Fibroblast of lung (primary cell): ENCODE measurements at regions not wholly inside any gene's neighbourhood (a gene's known extent, or its start where the extent isn't known, plus 50 kb on each side); places are given as distances from the start of the nearest gene placed in this dataset.

ENCODE experiments used
- CTCF ChIP-seq, 2 donors: IDR thresholded peaks in 1 of 2; conservative IDR thresholded peaks in 1 of 2; 1 replicate in 1 of 2; 2 replicates in 1 of 2; pipeline ENCODE4 v1.5.1; 2011 to 2012; ENCODE audit warnings: low read length in 2 of 2, control low read depth in 1 of 2, inconsistent platforms in 1 of 2, low read depth in 1 of 2, mild to moderate bottlenecking in 1 of 2
- EZH2 ChIP-seq: IDR thresholded peaks from 2 replicates; pipeline ENCODE4 v1.5.1; 2012; ENCODE audit warnings: low read length, control low read depth, mild to moderate bottlenecking; ENCODE audit errors: missing control alignments

- TF ChIP-seq CTCF (conservative IDR thresholded peaks at IDR 0.05 in 1 of 2, IDR thresholded peaks at IDR 0.05 in 1 of 2; ENCODE audit: low read depth in 1 of 2, low read length in 2 of 2) (no peak), EZH2 (no peak)
These were observed 105.0 kb upstream of the METAP2 start for GRCh38 chr12:95368931-95369330.
